Stimulated activated CD8-positive, alpha-beta memory T cell treated with anti-CD3 and anti-CD28 coated beads, Interleukin-12 subunit alpha, Interleukin-12 subunit beta, amount 100 ng/mL, for 1 hour (primary cell): ENCODE measurements at regions not wholly inside any gene's neighbourhood (a gene's known extent, or its start where the extent isn't known, plus 50 kb on each side); places are given as distances from the start of the nearest gene placed in this dataset.
"Not testable (repeated sequence)": the region's sequence is repeated elsewhere in the genome, so short reads cannot be mapped to it uniquely, and the experiment has no call there.

ENCODE experiments used
- DNase-seq: peaks from one replicate; pipeline ENCODE4 v3.0.0-alpha.2; 2020; ENCODE audit warnings: low read depth

- no peak for DNase-seq
Observed at GRCh38 chr13:70994191-70994590, 872.8 kb downstream of the DACH1 start.

GRCh38 chr13:70987043-70987442 is 878.8 kb upstream of the KLHL1 start:
- DNase-seq = no peak

- no peak for DNase-seq
Observed at GRCh38 chr13:70985371-70985770, 877.1 kb upstream of the KLHL1 start.

GRCh38 chr13:70981219-70981618 is 873.0 kb upstream of the KLHL1 start:
- not testable (repeated sequence) for DNase-seq

GRCh38 chr13:70969321-70969720 is 861.1 kb upstream of the KLHL1 start:
- no peak for DNase-seq

GRCh38 chr13:70967564-70967963 is 859.3 kb upstream of the KLHL1 start:
- no peak for DNase-seq

GRCh38 chr13:70964874-70965273 is 856.6 kb upstream of the KLHL1 start:
- DNase-seq = no peak

- no peak for DNase-seq
Observed at GRCh38 chr13:70964124-70964523, 855.9 kb upstream of the KLHL1 start.

- DNase-seq = no peak
Observed at GRCh38 chr13:70960841-70961443, 852.7 kb upstream of the KLHL1 start.

GRCh38 chr13:70959035-70959775 is 851.0 kb upstream of the KLHL1 start:
- DNase-seq = no peak

- no peak for DNase-seq
Observed at GRCh38 chr13:70955887-70956286, 847.6 kb upstream of the KLHL1 start.

- no peak for DNase-seq
Observed at GRCh38 chr13:70950664-70951063, 842.4 kb upstream of the KLHL1 start.

- DNase-seq = no peak
Observed at GRCh38 chr13:70945506-70945905, 837.3 kb upstream of the KLHL1 start.

- no peak for DNase-seq
Observed at GRCh38 chr13:70941454-70941853, 833.2 kb upstream of the KLHL1 start.

GRCh38 chr13:70938462-70938861 is 830.2 kb upstream of the KLHL1 start:
- DNase-seq = no peak

GRCh38 chr13:70932511-70932910 is 824.3 kb upstream of the KLHL1 start:
- no peak for DNase-seq

- DNase-seq = no peak
Observed at GRCh38 chr13:70923863-70924752, 815.9 kb upstream of the KLHL1 start.

- DNase-seq = no peak
Observed at GRCh38 chr13:70911286-70911685, 803.0 kb upstream of the KLHL1 start.

GRCh38 chr13:70908795-70909194 is 800.5 kb upstream of the KLHL1 start:
- DNase-seq = no peak

GRCh38 chr13:70905035-70905434 is 796.8 kb upstream of the KLHL1 start:
- DNase-seq = no peak

GRCh38 chr13:70896136-70896535 is 787.9 kb upstream of the KLHL1 start:
- no peak for DNase-seq

- DNase-seq = no peak
Observed at GRCh38 chr13:70895599-70895998, 787.3 kb upstream of the KLHL1 start.

- no peak for DNase-seq
Observed at GRCh38 chr13:70894258-70894657, 786.0 kb upstream of the KLHL1 start.
